GM21423 (cell line): ENCODE measurements at regions not wholly inside any gene's neighbourhood (a gene's known extent, or its start where the extent isn't known, plus 50 kb on each side); places are given as distances from the start of the nearest gene placed in this dataset.
"Not testable (repeated sequence)": the region's sequence is repeated elsewhere in the genome, so short reads cannot be mapped to it uniquely, and the experiment has no call there.

Experiments
- ATAC-seq: cut with Tn5 transposase; IDR thresholded peaks from one replicate; pipeline ENCODE4 v1.9.1; 2021; ENCODE audit warnings: mild to moderate bottlenecking, moderate library complexity; ENCODE audit not compliant: unreplicated experiment

DNA sequence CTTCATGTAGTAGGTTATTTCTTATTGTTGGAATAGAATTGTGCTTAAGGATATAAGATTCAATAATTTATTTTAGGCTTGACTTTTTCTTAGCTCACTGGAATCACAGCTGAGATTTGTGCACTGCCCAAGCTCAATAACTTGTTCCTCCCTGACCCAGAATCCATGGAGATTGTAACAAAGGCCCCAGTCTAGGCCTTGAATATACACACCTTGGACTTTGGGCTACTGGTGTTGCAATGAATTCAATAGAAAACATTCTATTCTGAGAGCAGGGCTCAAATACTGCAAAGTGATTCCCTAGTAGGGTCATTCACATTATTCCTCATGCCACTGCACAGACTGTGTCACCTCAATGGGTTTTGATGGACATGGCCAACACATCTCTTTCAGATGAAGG lies 352.4 kb downstream of the GALC start:
- ATAC-seq: no peak

DNA sequence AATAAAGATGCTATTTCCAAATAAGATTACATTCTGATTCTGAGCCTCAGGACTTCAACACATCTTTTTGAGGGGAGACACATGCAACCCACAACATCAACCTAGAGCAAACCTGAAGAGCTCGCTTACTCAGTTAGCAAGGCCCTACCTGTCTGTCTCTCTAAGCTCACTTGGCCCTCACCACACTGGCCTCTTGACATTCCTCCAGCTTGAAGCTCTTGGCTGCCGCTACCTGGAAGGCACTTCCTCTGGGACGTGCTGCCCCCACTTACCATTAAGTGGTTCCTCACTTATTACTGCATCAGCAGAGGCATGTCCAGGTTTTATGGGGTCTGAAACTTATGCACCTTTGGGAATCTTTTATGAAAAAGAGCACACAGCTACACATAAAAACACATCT lies 354.8 kb downstream of the GALC start:
- ATAC-seq: no peak

DNA sequence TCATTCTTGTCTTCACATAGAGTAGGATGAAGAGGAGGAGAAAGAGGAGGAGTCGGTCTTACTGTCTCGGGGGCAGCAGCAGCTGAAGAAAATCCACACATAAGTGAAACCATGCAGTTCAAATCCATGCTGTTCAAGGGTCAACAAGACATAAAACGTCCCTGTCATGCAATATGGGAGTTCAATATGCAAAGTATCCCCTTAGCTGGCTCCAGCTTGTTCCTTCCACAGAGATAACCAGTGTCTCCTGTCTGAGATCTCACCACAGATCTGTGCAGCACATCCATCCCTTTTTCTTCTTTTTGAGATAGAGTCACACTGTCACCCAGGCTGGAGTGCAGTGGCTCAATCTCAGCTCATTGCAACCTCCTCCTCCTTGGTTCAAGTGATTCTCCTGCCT lies 357.5 kb downstream of the GALC start:
- ATAC-seq: no peak

DNA sequence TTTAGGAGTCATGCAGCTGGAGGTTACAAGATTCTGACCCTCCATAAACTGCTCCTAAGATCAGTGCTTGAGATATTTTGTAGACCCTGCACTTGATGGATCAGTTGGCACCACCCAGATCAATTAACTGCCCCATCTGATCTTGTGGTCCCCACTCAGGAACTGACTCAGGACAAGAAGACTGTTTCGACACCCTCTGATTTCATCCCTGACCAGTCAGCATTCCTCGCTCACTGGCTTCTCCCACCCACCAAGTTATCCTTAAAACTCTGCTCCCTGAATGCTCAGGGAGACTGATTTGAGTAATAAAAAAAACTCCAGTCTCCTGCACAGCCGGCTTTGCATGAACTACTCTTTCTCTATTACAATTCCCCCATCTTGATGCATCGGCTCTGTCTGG lies 360.2 kb downstream of the GALC start:
- no peak for ATAC-seq

DNA sequence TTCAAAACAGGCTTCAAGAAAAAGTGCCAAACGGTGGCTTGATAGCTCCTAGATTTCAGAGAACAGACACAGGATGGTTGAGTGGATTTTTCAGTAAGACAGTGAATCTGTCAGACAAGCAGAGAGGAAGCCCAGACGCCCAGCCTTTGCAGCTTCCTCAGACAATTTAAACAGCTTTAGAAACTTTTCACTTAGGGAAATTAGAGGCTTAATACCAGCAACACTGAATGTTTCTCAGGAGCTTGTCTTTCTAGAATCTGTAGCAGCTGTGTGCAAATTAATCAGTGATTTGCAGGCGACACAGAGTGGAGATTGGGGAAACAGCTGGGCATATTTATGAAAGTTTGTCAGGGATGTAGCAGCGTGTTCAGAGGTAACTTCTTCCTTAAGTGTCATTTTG lies 362.1 kb downstream of the GALC start:
- ATAC-seq: no peak

DNA sequence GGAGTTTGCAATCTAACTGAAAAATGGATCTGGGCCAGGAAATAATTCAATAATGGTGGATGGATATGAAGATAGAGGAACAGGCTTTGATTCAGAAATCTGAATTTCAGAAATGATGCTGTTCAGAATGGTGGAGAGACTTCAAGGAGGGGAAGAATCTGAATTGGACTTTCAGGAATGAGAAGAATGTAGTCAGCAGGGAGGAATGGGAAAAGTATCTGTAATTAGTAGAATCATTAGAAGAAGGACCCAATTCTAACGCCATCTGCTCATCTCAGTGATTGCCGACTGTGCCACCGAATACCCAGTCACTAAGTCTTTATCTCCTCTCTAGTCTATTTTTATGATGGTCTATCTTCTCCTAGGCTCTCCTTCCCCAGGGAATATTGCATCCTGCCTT lies 363.2 kb downstream of the GALC start:
- no peak for ATAC-seq

DNA sequence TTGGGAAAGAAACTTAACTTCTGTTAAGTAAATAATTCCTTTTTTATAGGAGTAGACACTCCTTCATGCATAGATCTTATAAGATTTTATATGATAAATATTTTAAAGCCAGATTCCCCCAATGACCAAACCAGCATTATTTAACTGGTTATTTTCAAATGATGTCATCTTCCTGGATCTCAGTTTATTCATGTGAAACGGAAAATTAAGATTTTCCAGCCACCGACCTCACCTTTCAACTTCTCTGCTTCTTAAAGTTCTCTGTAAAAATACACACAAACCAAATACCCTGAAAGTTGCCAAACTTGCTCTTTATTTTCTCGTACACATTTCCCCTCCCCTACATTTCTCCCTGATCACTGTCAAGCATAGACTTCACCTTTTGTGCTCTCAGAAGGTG lies 364.2 kb downstream of the GALC start:
- no peak for ATAC-seq

DNA sequence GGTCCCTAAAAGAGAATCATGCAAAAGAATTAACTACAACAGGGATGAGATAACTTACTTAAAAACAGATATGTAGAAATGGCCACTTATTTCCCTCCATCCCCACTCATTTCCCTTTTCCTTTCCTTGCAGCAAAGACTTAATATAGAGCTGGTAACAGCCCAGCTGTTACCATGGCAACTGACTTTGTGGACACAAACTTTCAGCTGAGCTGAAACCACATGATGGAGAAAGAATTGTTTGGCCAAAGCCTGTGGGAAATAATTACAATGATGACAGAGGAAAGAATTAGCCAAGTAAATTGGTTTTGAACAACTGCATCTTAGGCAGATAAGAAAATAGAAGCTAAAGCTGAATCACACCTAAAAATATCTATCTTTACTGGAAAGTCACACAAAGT lies 364.9 kb downstream of the GALC start:
- ATAC-seq: no peak

DNA sequence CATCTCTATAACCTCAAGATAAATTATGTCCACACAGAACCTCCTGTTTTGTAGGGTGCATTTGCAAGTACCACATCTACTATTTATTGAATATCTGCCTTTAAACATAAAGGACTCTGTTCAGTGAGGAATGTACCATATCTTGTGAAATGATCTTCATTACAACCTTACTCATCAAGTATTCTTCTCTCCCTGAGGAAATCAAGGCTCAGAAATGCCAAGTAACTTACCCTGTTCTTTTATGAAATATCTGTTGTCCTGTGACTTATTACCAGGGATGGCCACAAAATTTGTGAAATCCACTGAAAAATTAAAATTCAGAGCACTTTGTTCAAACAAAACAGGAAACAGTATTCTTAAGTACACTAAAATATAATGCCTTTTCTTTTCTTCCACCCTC lies 366.7 kb downstream of the GALC start:
- no peak for ATAC-seq

DNA sequence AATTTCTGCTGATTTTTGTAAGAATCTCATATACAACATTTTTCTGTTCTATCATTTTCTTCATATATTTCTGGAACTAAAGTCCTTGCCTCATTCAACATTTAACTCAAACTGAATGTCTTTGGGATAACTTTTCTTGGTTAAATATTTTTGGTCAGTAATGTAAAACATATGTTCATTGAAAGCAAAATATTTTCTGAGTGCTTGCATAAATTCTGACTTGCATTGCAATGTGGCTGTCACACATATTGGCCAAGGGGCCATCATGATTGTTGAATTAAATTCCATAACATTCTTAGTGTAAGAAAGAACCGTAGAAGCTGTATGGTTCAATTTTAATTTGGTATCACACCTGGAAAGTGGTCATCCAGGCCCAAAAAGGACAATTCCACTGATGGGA lies 369.4 kb downstream of the GALC start:
- ATAC-seq: no peak

DNA sequence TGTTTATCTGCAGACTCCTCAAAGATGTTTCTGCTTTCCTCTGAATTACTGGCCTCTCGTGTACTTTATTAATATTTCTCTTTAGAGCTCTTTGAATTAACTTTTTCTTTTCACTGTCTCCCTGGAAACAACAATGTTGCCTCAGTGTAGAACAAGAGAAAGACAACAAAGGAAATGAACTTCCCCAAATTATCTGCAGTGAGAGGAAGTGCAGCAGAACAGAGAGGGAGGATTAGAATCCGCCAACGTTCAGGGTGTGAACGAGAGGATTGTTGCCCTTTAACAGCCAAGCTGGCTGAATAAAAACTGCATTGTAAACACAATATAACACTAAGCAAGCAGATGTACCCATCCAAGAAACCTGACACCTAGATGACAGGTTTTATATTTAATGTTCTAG lies 375.9 kb downstream of the GALC start:
- ATAC-seq: no peak

DNA sequence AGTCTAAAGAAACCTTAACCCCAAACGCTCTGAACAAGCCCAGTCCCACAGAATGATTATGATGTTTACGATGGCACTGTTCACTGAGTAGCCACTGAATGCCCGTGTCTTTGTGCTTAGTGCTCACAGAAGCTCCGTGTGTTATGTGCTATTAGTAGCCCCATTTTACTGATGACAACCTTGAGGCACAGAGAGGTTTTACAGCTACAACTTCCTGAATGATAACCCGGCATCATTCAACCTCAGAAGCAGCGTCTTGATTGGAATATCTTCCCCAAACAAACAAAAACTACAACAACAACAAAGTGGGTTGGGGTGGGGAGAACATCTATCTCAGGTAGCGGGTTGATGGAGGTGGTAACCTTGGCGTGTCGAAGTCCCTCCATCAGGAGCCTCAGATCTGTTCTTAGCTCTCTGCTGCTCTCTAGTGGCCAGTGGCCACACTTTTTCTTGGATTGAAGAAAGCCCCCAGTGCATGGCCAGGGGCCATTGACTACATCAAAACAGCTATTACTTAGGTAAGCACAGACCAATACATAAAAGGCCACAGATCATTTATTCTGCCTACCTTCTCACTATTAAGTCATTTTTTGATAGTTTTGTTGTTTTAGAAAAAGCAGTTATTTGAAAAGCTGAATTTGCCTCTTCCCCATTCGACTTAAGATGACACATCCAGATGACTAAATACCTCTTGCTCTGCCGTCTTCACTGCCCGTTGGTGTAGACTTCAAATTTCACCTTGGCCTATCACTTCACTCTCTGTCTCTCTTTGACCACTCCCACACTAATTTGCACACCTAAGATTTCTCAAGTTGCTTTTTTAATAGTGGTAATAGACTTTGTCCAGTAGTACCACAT lies 376.9 kb downstream of the GALC start:
- ATAC-seq: peak; percentile 89

DNA sequence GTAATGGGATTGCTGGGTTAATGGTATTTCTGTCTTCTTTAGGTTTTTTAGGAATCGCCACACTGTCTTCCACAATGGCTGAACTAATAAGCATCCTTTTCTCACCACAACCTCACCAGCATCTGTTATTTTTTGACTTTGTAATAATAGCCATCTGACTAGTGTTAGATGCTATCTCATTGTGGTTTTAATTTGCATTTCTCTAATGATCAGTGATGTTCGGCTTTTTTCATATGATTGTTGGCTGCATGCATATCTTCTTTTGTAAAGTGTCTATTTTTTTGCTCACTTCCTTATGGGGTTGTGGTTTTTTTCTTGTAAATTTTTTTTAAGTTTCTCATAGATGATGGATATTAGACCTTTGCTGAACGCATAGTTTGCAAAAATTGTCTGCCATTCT lies 377.9 kb downstream of the GALC start:
- no peak for ATAC-seq

DNA sequence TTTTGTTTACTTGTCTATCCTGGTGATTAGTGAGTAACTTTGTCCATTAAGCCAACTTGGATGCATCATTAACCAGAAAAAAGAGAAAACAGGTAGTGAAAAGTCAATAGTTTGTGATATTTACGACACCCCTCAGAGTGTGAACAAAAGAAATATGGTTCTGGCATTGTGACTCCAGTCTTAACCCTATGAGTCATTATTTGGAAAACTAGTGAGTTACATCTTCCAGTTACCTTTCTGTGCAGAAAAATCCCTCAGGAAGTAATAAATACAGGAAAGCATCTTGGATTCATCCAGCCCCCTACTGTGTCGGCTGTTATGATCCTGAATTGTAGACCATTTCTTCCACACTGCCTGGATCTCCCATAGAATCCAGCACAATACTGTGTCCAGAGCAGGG lies 379.1 kb downstream of the GALC start:
- ATAC-seq: no peak

DNA sequence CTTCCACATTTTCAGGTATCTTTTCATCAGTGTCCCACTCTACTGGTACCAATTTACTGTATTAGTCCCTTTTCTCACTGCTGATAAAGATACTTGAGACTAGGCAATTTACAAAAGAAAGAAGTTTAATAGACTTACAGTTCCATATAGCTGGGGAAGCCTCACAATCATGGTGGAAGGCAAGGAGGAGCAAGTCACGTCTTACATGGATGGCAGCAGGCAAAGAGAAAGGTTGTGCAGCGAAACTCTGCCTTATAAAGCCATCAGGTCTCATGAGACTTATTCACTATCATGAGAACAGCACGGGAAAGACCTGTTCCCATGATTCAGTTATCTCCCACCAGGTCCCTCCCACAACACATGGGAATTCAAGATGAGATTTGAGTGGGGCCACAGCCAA lies 385.9 kb downstream of the GALC start:
- ATAC-seq: not testable (repeated sequence)

DNA sequence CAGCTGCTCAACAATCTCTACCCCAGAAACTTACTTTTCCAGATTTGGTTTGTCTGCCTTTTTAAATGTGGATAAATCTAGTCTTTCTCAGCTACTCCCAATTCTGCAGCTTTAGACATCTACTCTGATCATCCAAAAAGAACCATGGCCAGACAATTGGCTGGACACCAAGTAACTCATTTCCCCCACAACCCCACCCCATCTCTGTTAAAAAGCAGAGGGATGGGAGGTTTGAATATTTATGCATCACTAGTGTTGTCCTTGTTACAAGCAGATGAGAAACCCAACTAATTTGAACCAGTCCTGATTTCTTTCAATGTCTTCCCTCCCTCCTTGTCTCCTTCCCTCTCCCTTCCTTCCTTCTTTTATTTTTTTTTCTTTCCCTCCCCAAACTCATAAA lies 391.9 kb downstream of the GALC start:
- no peak for ATAC-seq

DNA sequence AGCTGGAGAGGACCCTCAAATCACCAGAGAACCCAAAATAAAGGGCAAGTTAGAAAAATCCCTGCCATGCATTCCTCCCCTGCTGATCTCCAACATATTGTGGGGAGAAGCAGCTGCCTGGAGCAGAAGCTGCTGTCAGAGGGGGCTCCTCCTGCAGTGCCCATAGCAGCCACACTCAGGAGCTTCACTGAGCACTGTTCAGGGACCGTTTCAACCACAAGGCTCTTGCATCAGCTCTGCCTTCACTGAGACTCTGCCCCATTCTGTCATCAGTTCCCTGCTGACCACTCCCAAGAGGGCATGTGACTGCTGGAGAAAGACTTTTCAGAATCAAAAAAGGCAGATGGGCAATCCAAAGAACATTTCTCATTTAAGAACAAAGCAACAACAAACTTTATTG lies 392.7 kb downstream of the GALC start:
- no peak for ATAC-seq

DNA sequence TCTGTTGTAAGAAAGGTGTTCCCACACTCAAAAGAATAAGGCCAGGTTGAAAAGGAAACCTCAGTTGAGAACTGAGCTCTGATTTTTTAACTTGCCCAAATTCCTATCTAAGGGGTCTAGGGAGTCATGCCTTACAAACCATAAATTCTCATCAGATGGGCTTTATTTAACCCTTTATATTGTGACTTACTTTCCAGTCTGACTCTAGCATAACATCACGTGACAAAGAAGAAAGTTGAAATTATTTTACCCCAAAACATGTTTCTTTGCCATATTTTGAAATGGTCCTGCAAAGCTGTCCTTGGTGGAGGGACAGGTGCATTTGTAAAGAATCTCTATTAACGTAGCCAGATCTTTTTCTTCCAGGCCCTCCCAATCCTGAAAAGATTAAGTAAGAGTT lies 411.7 kb downstream of the GALC start:
- no peak for ATAC-seq

DNA sequence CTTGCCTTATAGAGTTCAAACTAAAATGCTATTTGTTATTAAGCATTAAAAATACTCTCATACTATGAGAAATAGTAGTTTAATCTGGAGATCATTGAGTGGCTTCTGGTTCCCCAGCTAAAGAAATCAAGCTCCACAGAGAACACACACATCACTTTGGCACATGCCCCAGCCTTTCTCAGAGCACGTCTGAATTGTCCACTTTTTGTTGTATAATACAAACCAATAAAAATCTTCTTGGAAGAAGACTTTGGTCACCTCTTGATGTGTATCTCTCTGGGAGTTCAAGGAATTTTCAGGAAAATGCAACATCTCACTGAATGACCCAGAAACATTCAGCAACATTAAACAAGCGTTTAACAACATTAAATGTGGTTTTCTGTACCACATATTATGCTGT lies 413.9 kb downstream of the GALC start:
- ATAC-seq: no peak

DNA sequence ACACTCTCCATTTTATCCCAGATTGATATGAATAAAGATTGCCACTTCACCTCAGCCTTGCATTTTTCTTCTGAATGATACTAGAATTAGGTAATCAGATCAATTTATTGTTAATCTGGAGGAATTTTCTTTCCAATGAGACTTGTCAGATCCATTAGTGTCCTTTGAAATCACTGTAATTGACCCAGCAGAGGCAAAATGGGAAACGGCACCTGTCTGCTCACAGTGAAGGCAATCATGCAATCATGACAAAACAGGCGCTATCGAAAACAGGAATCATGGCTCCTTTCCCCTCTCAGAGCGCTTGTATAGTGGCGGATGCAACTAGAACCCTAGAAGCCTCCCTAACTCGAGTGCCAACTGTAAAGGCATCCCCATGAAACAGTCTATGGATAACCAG lies 417.6 kb downstream of the GALC start:
- ATAC-seq: no peak

DNA sequence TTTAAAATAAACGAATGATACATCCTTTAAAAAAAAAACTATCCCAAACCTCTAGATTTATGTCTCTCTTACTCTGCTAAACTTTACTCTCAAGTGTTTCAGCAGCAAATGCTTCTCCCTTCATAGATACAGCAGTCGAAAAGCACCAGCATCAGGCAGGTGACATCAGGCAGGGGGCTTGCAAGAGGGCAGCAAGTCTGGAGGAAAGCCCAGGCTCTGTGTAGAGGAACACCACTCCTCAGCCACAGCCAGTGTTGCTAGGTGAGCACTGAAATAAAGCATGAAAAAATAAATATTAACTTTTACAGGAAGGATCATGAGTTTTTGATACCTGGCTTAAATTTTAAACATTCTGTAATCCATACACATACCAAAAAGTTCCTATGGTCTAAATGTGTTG lies 419.4 kb downstream of the GALC start:
- ATAC-seq: no peak

DNA sequence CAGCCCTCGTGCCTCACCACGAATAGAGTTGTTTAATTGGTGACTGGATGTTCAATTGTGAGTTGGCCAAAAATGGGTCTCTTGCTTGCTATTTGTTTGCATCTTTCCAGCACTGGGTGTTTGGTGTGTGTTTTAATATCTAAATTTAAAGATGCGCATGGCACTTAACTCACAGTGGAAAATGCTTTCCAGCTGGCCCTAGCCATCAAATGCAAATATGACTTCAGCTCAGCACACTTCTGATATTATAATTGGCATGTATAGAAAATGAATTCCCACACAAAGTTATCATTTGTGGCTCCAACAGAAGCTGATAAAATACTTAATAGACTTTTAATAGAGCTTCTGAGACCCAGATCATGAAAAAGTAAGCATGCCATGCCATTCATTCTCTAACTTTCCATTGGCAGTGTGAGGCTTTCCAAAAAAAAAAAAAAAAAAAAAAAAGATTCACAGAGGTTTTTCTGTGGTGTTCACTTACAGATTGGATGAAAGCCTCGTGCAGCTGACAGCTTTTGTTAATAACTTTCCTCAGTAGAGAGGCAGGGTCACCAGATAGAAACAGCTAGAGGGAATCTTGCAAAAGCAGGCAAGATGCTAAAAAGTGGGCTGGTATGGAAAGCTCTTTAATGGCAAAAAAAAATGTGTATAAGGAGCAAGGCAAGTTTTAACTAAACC lies 425.2 kb downstream of the GALC start:
- no peak for ATAC-seq

DNA sequence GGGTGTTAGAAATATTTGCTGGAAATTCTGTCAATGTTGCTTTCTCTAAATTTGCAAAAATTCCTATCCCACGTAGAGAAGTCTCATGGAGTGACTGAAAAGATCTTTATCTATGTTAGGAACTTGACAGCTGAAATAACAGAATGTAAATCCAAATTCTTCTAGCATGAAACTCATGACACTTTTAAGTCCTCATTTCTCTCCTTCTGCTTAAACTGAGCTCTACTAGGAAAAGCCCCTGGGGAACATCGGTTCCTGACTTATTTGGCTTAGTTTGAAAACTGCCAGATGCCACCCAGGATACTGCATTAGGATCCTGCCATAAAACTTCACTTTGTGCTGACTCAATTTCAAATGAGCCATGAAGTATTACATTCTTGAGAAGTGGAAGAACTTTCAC lies 426.0 kb downstream of the GALC start:
- no peak for ATAC-seq
